Activated CD8-positive, alpha-beta memory T cell treated with anti-CD3 and anti-CD28 coated beads, Interleukin-2, amount 50 U/mL, for 48 hours (primary cell): ENCODE measurements at regions not wholly inside any gene's neighbourhood (a gene's known extent, or its start where the extent isn't known, plus 50 kb on each side); places are given as distances from the start of the nearest gene placed in this dataset.
A peak's percentile ranks its signal among the peaks of the same experiment; 100 is the strongest.

ENCODE experiments used
- DNase-seq: peaks from one replicate; pipeline ENCODE4 v3.0.0-alpha.2; 2020

- no peak for DNase-seq
Observed at GRCh38 chr2:9156483-9156882, 50.1 kb upstream of the ASAP2 start.

DNA sequence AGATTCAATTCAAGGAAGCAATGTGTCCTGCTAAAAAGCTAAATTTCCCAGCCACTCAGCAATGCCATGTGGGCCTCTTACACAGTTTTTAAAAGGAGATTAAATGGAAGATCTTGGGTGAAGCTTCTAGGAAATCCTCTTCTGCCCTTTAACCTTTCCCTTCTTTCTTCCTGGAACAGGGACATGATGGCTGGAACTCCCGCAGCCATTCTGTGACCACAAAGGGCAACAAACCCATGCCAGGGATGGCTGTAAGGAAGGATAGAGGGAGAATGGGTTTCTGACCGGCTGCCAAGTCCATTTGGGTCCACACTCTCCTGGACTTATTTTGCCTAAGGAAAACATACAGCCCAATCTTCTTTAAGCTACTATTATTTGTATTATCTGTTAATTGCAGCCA lies 52.6 kb upstream of the ASAP2 start:
- no peak for DNase-seq

- no peak for DNase-seq
Observed at GRCh38 chr2:9153643-9153980, 53.0 kb upstream of the ASAP2 start.

DNA sequence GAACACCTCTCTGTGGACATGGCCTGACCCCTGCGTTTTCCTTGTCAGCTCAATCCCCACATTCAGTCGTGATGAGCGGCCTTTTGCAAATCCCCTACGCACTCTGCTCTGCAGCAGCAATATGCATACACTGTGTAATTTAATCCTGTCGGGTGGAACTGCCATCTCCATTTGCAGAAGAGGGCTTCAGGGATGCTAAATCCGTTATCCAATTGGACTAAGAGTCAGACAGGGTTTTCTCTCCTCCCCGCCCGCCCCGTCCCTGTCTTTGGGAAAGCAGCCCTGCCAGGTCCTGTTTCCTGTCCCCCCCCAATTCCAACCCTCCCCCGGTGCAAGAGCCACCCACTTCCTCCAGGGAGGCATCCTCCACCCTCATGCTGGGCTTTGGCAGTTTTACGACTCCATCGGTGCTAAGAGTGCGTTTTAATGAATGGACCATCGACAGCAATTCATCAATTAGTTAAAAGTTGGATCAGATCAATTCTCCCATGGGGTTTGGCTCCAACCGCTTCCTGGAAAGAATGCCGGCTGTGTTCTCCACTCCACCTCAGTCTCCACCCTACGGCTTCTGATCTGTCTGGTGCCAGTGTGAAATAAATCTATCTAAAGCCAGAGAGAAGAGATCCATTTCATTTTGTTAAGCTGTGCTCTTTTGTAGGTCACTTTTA lies 53.5 kb upstream of the ASAP2 start:
- no peak for DNase-seq

DNA sequence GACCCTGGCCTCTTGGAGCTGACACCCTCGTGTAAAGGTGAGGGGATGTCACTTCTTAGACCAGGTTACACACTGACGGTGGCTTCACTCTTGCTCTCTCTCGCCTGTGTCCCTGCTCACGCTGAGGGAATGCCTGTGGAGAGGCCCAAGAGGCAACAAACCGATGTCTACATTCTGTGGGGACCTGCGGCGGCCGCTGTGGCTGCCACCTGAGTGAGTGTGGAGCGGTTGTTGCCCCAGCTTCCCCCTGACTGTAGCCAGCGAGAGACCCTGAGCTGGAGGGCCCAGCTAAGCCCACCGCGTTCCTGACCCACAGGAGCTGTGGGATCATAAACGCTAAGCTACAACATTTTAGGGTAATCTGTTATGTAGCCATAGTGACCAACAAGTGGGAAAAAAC lies 55.7 kb upstream of the ASAP2 start:
- DNase-seq, result no peak

DNA sequence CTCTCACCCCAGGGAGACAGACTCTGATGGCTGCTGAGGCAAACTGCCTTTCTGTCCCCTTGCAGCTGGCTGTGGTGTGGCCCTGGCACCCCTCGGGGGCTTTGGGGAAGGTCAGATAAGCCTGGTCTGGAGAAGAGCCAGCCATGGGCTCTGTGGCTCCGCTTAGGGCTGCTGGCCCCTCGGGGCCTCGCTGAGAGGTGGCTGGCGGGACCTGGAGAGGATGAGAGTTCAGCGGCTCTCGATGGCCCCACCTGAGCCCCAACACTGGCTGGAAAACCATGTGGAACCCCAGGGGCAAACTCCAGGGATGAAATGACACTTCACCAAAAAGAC lies 56.1 kb upstream of the ASAP2 start:
- DNase-seq, result no peak

- no peak for DNase-seq
Observed at GRCh38 chr2:9149726-9150567, 56.7 kb upstream of the ASAP2 start.

- no peak for DNase-seq
Observed at GRCh38 chr2:9149388-9149660, 57.3 kb upstream of the ASAP2 start.

GRCh38 chr2:9146646-9147045 lies 60.0 kb upstream of the ASAP2 start:
- no peak for DNase-seq

DNA sequence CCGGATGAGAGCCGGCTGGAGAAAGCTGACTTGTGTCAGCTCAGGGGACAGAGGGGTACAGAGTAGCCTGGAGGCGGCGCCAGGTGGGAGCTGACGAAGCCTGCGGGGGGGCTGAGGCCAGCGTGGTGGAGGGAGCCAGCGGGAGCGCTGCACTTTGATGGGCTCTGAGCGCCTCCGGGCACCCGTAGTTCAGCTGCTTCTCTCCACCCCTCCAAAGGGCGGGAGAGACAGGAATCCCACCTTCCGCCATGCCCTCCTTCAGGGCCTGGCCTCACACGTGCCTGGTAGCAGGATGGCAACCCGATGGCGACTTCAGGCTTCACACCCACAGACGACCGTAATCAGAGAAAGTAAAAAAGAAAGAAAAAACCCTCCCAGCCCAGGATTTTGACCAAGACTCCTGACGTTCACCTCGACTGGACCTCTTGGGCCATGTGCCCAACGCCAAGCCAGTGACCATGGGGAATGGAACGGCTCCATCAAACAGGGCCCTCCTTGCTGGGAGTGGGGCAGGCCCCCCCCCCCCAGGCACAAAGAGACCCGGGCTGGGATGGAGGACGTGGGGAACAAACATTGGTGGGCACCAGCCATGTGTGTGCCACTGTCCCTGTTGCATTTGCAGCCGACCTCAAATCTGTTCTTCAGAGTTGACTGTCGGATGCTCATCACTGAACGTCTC lies 60.7 kb upstream of the ASAP2 start:
- DNase-seq, result no peak

DNA sequence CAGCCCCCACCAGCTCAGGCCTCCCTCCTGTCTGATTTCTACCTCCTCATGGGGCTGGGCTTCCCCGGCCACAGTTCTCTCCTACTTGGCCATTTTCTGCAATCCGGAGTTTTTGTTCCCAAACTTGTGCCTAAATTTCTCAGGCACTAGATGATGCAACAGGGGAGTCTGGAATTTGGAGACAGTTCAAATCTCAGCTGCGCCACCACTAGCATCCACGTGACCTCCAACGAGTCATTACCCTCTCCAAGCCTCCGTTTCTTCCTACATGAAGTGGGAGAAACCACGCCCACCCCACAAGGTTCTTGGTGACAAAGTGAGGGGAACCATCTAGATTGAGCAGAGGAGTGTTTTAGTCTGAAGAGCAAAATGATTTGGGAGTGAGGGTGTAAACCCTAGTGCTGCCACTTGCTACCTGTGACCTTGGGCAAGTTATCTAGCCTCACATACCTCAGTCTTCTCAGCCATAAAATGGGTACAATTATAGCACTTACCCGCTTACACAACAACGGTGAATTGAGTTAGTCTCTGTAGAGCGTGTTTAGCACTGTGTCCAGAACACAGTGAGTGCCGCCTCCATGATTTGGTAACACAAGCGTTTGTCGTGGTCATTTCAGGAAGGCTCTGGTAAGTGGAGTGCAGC lies 61.4 kb upstream of the ASAP2 start:
- no peak for DNase-seq

DNA sequence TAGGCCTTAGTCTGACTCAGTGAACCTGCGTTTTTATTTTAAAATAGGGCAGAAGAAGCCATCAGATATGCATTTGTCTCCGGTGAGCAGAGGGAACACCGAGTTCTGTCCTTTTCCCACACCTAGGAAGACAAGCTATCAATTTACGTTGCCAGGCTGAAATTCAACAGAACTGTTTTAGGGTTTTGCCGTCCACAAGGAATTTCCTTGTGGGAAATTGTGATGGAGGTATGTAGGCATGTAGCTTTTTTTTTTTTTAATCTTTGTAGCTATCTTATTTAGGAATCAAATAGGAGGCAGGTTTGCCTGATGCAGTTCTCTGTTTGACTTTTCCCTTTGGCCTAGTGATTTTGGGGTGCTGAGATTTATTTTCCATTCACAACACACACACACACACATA lies 62.0 kb upstream of the ASAP2 start:
- no peak for DNase-seq

- no peak for DNase-seq
Observed at GRCh38 chr2:9144046-9144445, 62.6 kb upstream of the ASAP2 start.

DNA sequence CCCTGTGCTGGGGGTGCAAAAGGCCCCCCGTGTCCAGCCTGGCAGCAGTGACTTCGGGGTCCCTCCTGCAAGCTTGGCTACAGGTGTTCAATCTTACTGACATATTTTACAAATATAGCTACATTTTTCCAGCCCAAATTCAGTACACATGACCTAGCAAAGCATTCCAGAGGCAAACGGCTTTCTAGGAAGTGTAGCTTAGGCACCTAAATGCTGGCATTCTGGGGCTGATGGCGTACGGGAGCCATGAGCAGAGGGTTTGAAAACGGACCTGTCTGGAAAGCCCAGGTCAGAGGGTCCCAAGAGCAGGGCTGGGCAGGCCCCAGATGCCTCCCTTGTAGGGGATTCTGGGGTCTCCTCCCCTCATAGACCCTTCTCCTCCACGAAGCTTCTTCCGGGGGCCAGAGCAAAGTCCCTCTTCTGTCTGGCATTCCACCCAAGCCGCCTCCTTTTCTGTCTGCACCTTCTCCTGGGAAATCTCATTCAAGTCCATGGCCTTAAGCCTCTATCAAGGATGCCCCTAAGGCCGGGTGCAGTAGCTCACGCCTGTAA lies 63.3 kb upstream of the ASAP2 start:
- no peak for DNase-seq

GRCh38 chr2:9142551-9143263 lies 63.9 kb upstream of the ASAP2 start:
- DNase-seq, result peak; percentile 99

GRCh38 chr2:9141706-9142460 lies 64.7 kb upstream of the ASAP2 start:
- no peak for DNase-seq

DNA sequence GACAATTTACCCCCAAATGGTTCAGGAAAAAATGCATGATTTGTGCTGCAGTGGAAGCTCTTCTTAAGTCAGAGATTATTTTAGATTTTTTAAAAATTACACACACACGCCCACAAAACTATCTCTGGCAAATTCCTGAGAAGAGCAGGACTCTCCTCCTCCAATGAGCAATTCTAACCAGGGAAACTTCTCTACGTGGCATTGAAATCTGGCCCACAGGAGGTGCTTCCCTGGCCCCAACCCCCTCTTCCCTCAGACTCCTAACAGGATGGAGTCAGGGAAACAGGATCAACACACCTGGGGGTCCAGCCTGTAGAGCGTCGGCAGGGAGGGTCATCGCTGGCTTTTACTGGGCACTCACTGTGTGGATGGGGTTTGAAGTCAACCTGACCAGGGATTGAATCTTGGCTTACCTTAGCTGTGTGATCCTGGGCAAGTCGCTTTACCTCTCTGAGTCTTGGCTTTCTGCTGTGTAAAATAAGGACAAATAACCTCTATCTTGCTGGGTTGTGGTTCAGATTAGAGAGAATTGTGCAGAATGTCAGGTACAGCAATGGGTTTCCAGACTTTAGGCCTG lies 65.4 kb upstream of the ASAP2 start:
- DNase-seq, result no peak

DNA sequence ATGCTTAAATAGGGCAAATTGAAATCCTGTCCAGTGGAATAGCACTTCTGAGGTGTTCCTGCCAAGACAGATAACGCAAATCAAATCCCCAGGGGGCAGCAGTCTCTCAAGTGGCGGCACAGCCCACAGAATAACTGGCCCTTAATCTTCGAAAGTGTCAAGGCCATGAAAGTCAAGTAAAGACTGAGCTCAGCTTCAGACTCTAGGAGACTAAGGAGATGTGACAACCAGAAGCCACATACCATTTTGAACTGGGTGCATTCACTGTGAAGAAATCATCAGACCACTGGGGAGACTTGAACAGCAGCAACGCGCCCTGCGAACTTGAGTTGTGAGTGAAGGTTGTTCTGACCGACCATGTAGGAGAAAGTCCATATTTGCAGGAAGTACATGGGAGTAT lies 66.0 kb upstream of the ASAP2 start:
- DNase-seq, result no peak

DNA sequence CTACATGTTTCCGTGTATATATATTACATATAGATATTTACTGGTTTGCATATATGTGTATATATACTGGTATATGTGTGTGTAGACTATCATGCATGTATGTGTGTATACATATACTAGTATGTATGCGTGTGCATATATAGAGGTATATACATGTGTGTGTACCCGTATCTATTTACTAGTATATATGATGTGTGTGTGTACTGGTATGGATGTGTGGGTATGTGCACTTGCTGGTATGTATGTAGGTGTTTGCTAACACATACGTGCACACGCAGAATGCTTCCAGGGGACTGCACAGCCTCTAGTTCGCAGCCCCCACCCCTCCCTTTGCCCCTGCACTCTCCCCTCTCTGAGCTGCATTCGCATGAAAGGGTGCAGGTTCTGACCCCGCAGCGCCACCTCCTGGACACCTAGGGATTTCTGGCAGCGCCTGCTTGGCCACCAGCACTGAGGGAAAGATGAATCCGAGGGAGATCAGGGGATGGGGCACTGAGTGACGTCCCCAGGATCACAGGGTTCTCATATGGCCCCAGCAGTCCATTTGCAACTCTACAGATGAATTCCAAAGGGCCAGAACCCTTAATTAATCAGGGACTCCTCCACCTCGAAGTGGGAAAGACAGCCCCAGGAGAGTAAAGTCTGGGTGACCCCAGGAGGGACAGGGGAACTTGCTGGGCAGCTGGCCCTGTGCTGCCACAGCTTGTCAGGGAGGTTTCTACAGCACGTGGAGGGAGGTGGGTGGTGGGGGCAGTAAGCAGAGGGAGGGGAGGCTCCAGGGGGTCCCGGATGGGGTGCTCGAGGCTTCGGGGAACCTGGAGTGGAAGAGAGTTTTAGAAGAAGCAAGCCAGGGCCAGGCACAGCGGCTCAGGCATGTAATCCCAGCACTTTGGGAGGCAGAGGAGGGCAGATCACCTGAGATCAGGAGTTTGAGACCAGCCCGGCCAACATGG lies 66.8 kb upstream of the ASAP2 start:
- DNase-seq, result peak; percentile 92

DNA sequence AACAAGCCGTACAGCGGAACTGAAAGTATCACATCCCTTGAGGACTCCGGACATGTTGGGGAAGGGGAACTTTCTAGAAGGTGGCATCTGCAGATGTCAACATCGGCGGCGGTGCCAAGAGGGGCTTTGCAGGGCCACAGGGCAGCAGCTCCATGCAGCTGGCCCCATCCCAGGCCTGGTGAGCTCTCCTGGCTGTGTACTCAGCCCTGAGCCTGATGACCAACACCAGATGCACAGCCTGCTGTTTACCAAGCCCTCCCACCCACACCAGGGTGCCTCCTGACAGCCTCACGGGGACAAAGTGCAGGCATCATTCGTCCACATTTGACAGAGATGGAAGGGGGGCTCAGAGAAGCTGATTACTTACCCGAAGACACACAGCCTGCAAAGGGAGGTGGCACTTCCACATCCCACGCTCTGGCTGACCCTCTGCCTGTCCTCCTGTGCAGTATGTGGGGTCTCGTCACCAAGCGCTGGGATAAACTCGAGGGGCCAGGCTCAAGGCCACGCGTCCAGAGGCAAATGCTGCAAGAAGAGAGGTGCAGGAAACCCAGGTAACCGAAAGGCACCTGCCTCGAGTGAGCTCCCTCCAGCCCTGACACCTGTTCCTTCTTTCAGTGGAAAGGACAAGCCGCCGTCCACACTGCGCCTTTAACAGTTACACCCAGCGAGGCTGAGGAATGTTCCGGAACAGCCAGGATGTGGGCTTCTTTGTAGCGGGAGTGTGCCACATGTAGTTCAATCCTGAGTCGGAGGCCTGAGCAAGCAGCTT lies 69.0 kb upstream of the ASAP2 start:
- DNase-seq, result no peak
